Cardiac fibroblast (primary cell): ENCODE measurements at regions not wholly inside any gene's neighbourhood (a gene's known extent, or its start where the extent isn't known, plus 50 kb on each side); places are given as distances from the start of the nearest gene placed in this dataset.

Experiments used
- DNase-seq, 2 donors: peaks; one replicate each; pipeline versions ENCODE4 v3.0.0 to v3.0.0-alpha.2; 2010; ENCODE audit warnings: low read depth in 2 of 2
- H3K4me3 ChIP-seq, 2 donors: replicated peaks in 1 of 2; 1 replicate in 1 of 2; 2 replicates in 1 of 2; pipeline ENCODE4 v1.5.1; 2011; ENCODE audit warnings: low read depth in 2 of 2, low read length in 2 of 2, mild to moderate bottlenecking in 2 of 2, moderate library complexity in 1 of 2
- CTCF ChIP-seq: IDR thresholded peaks from one replicate; pipeline ENCODE4 v1.5.1; 2011; ENCODE audit warnings: low read depth, mild to moderate bottlenecking, low read length, inconsistent platforms

DNA sequence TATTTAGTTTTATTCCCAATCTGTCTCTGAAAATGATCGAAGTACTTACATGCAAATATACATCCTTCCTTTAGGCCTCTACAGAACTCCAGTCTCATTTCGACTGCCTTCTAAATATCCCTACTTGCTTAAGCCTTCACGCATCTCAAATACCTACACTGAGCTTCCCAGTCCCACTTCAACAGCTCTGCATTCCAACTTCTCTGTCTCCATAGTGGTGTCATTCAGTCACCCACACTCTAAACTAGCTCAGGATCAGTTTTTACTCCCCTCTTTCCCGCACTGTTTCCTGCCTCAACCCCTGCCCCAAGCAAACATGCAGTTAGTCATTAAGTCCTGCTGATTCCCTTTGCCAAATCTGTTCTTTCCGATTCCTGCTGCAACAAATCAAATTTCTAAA, 91.8 kb upstream of the PREP start:
- TF ChIP-seq CTCF, result no peak
- DNase-seq, result no peak
- no peak overlapping the region for H3K4me3 ChIP-seq

DNA sequence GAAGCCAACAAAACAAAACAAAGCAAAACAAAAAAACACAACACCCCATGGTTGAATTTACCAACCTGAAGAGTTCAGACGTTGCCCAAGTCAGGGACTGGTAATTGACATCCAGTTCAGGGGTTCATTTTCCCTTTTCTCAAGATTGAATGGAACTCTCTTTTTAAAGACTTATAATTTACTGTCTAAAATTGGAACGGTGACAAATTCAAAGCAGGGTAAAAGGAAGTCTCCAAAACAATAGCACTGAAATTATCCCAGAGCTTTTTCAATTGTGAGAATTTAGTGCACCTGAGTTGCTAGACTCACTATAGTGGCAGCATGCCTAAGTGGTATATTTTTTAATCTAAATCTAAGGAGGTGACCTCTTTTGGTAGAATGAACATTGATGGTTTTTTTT, 90.9 kb upstream of the PREP start:
- no peak overlapping the region for H3K4me3 ChIP-seq
- TF ChIP-seq CTCF, result no peak
- DNase-seq, result no peak

- no peak for TF ChIP-seq CTCF
- DNase-seq, result no peak
- H3K4me3 ChIP-seq, result no peak overlapping the region
Measured at GRCh38 chr6:105492706-105493673, 90.1 kb upstream of the PREP start.

DNA sequence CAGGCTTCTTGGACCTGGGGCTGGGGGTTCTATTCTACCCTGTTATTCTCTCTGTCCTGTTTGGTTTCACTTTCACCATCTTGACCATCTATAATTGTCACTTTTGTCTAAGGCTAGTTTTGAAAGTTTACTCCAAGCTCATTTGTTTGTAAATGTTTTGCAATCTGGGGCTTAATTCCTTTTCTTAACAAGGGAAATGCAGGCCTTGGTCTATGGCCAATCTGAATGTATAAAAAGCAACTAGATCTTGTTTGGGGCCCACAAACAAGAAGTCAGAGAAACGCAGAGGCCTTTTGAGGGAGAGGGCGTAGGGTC, 86.3 kb upstream of the PREP start:
- H3K4me3 ChIP-seq, result no peak overlapping the region
- TF ChIP-seq CTCF, result no peak
- peak in 1 of 2 donors; percentile 9 for DNase-seq

- no peak overlapping the region for H3K4me3 ChIP-seq
- TF ChIP-seq CTCF, result no peak
- peak; percentile 20 to 34 for DNase-seq
Measured at GRCh38 chr6:105488516-105489215, 85.8 kb upstream of the PREP start.

- no peak for TF ChIP-seq CTCF
- no peak overlapping the region for H3K4me3 ChIP-seq
- DNase-seq, result no peak
Measured at GRCh38 chr6:105487040-105487790, 84.3 kb upstream of the PREP start.
